Mesenchymal stem cell (in vitro differentiated cells and primary cell): ENCODE measurements at regions not wholly inside any gene's neighbourhood (a gene's known extent, or its start where the extent isn't known, plus 50 kb on each side); places are given as distances from the start of the nearest gene placed in this dataset.

Experiments used
- DNase-seq: peaks from one replicate; pipeline ENCODE4 v3.0.0-alpha.2; 2013
- H2AFZ ChIP-seq: one replicate; pipeline ENCODE4 v1.6.1; 2013; ENCODE audit warnings: low read depth, mild to moderate bottlenecking, control low read depth, inconsistent platforms, low read length, moderate library complexity
- H2AK5ac ChIP-seq: 2 replicates; pipeline ENCODE4 v1.6.1; 2013; ENCODE audit warnings: low read length, moderate library complexity, mild to moderate bottlenecking, inconsistent platforms; ENCODE audit not compliant: severe bottlenecking
- H2BK120ac ChIP-seq: one replicate; pipeline ENCODE4 v1.6.1; 2013; ENCODE audit warnings: low read depth, mild to moderate bottlenecking, inconsistent platforms, low read length, moderate library complexity
- H2BK12ac ChIP-seq, 2 experiments: one replicate each; pipeline ENCODE4 v1.6.1; 2013; ENCODE audit warnings: inconsistent platforms in 2 of 2, low read length in 2 of 2, mild to moderate bottlenecking in 2 of 2, moderate library complexity in 2 of 2, control low read depth in 1 of 2
- H2BK15ac ChIP-seq: one replicate; pipeline ENCODE4 v1.6.1; 2013; ENCODE audit warnings: mild to moderate bottlenecking, low read depth, inconsistent platforms; ENCODE audit not compliant: poor library complexity, severe bottlenecking
- H2BK5ac ChIP-seq: 2 replicates; pipeline ENCODE4 v1.6.1; 2013; ENCODE audit warnings: low read depth, mild to moderate bottlenecking, low read length, control low read depth, inconsistent platforms; ENCODE audit not compliant: poor library complexity, severe bottlenecking
- H3K14ac ChIP-seq, 2 experiments: one replicate each; pipeline ENCODE4 v1.6.1; 2013; ENCODE audit warnings: inconsistent platforms in 2 of 2, low read length in 2 of 2, control low read depth in 1 of 2, mild to moderate bottlenecking in 1 of 2, moderate library complexity in 1 of 2
- H3K18ac ChIP-seq, 2 experiments: one replicate each; pipeline ENCODE4 v1.6.1; 2013; ENCODE audit warnings: inconsistent platforms in 2 of 2, low read length in 2 of 2, control low read depth in 1 of 2, low read depth in 1 of 2, mild to moderate bottlenecking in 1 of 2
- H3K23ac ChIP-seq, 2 experiments: one replicate each; pipeline ENCODE4 v1.6.1; 2013; ENCODE audit warnings: inconsistent platforms in 2 of 2, low read length in 2 of 2, mild to moderate bottlenecking in 2 of 2, moderate library complexity in 2 of 2, control low read depth in 1 of 2
- H3K27ac ChIP-seq: 2 replicates; pipeline ENCODE4 v1.5.1; 2013; ENCODE audit warnings: mild to moderate bottlenecking, moderate library complexity, low read length, control low read depth, inconsistent platforms; ENCODE audit not compliant: poor library complexity, severe bottlenecking
- H3K27me3 ChIP-seq, 2 experiments: 2 replicates each; pipeline versions ENCODE4 v1.6.1 to v1.7.0; 2013; ENCODE audit warnings: low read length in 2 of 2, mild to moderate bottlenecking in 2 of 2, moderate library complexity in 2 of 2, control low read depth in 1 of 2, inconsistent platforms in 1 of 2; ENCODE audit not compliant: control insufficient read depth in 1 of 2, insufficient read depth in 1 of 2
- H3K36me3 ChIP-seq, 2 experiments: 2 replicates each; pipeline versions ENCODE4 v1.6.1 to v1.7.0; 2013; ENCODE audit warnings: low read length in 2 of 2, control low read depth in 1 of 2, inconsistent platforms in 1 of 2, low read depth in 1 of 2, mild to moderate bottlenecking in 1 of 2; ENCODE audit not compliant: insufficient read depth in 2 of 2, control insufficient read depth in 1 of 2
- H3K4ac ChIP-seq, 2 experiments: one replicate each; pipeline ENCODE4 v1.6.1; 2013; ENCODE audit warnings: inconsistent platforms in 2 of 2, low read length in 2 of 2, mild to moderate bottlenecking in 2 of 2, moderate library complexity in 2 of 2, control low read depth in 1 of 2, low read depth in 1 of 2
- H3K4me1 ChIP-seq: 2 replicates; pipeline ENCODE4 v1.6.1; 2013; ENCODE audit warnings: low read depth, low read length, control low read depth; ENCODE audit not compliant: control insufficient read depth, insufficient read depth
- H3K4me2 ChIP-seq: 2 replicates; pipeline ENCODE4 v1.6.1; 2013; ENCODE audit warnings: low read length, mild to moderate bottlenecking, inconsistent platforms; ENCODE audit not compliant: poor library complexity, severe bottlenecking
- H3K4me3 ChIP-seq, 2 experiments: 2 replicates each; pipeline versions ENCODE4 v1.5.1 to v1.7.0; 2013; ENCODE audit warnings: low read length in 2 of 2, mild to moderate bottlenecking in 2 of 2, control low read depth in 1 of 2, low read depth in 1 of 2; ENCODE audit not compliant: insufficient read depth in 1 of 2
- H3K79me1 ChIP-seq: replicated peaks from 2 replicates; pipeline ENCODE4 v1.6.1; 2013; ENCODE audit warnings: mild to moderate bottlenecking, control low read depth, low read length, inconsistent platforms; ENCODE audit not compliant: poor library complexity, severe bottlenecking
- H3K9ac ChIP-seq: 2 replicates; pipeline ENCODE4 v1.7.0; 2013; ENCODE audit warnings: mild to moderate bottlenecking, low read length, moderate library complexity
- H3K9me3 ChIP-seq: 2 replicates; pipeline ENCODE4 v1.7.0; 2013; ENCODE audit warnings: mild to moderate bottlenecking, low read length; ENCODE audit not compliant: control insufficient read depth
- H4K8ac ChIP-seq: one replicate; pipeline ENCODE4 v1.6.1; 2013; ENCODE audit warnings: inconsistent platforms, mild to moderate bottlenecking, low read length, moderate library complexity
- H4K91ac ChIP-seq: one replicate; pipeline ENCODE4 v1.6.1; 2013; ENCODE audit warnings: mild to moderate bottlenecking, low read length, inconsistent platforms
- WGBS: methylation state at CpG from one replicate; pipeline ENCODE4 v1.1.7; 2013; ENCODE audit warnings: mixed read lengths; 5-methylcytosine and 5-hydroxymethylcytosine counted together

DNA sequence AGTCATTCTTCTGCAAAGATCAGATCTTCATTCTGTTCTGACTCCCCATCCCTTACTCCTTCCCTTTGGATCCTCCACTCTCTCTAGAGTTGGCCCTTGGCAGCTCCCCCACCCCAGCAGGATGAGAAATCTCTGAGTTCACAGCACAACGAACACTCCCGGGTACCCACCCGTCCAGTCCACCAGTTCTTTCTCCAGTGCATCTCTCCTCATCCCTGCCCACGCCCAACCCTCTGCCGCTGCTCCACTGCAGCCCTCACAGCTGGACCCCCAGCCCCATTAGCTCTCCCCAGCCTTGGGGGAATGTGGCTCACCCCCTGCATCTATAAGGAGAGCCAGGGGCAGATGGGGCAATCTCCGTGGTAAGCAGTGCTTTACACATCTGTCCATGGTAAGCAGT is 125.7 kb downstream of the MATN1 start:
- H2AK5ac ChIP-seq: no peak overlapping the region
- no peak for DNase-seq
- peaks cover 9 to 48% of the 10 kb centered on the region in 2 experiments for H3K27me3 ChIP-seq
- no peak overlapping the region for H3K23ac ChIP-seq
- no peak overlapping the region for H2BK120ac ChIP-seq
- H3K4me2 ChIP-seq: no peak overlapping the region
- no peak overlapping the region for H4K8ac ChIP-seq
- no peaks in the 10 kb centered on the region for H3K79me1 ChIP-seq
- no peak overlapping the region for H3K14ac ChIP-seq
- H3K9ac ChIP-seq: no peak overlapping the region
- no peak overlapping the region for H3K18ac ChIP-seq
- no peak overlapping the region for H3K4ac ChIP-seq
- 81% methylated on average over 6 of the region's 6 CpGs for WGBS
- no peaks in the 10 kb centered on the region for H3K9me3 ChIP-seq
- no peak overlapping the region for H4K91ac ChIP-seq
- H3K4me1 ChIP-seq: no peaks in the 10 kb centered on the region
- H2BK15ac ChIP-seq: no peak overlapping the region
- no peak overlapping the region for H3K4me3 ChIP-seq
- no peaks in the 10 kb centered on the region for H3K36me3 ChIP-seq
- no peak overlapping the region for H2BK5ac ChIP-seq
- no peak overlapping the region for H2AFZ ChIP-seq
- H3K27ac ChIP-seq: no peak overlapping the region
- H2BK12ac ChIP-seq: no peak overlapping the region

DNA sequence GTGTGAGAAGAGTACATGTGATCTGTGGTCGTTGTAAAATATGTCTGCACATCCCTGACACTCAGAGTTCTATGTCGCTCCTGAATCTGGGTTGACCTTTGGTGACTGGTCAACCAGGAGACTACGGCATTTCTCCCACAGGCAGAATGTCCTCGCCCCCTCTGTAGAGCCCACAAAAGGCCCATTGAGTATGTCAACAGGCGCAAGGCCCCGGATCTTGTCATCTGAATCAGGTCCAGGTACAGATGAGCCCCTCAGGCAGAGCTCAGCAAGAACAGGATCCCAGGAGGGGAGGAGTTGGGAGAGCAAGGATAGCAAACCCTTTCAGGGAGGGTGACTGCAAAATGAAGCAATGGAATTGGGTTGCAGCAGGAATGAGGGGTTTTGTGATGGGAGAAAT is 126.5 kb downstream of the MATN1 start:
- Histone ChIP-seq H4K8ac (no peak overlapping the region), H3K27ac (no peak overlapping the region), H2BK5ac (no peak overlapping the region), H3K9ac (no peak overlapping the region), H3K4me2 (no peak overlapping the region), H3K18ac (no peak overlapping the region), H2AK5ac (no peak overlapping the region), H3K4ac (no peak overlapping the region), H3K27me3 (peaks cover 9 to 48% of the 10 kb centered on the region in 2 experiments), H3K36me3 (no peaks in the 10 kb centered on the region), H2BK120ac (no peak overlapping the region), H3K4me3 (no peak overlapping the region), H4K91ac (no peak overlapping the region), H3K4me1 (no peaks in the 10 kb centered on the region), H3K23ac (no peak overlapping the region), H3K14ac (no peak overlapping the region), H2BK15ac (no peak overlapping the region), H2BK12ac (no peak overlapping the region), H2AFZ (no peak overlapping the region), H3K79me1 (no peaks in the 10 kb centered on the region), H3K9me3 (no peaks in the 10 kb centered on the region)
- DNase-seq: no peak
- 82% methylated on average over 6 of the region's 6 CpGs for WGBS

DNA sequence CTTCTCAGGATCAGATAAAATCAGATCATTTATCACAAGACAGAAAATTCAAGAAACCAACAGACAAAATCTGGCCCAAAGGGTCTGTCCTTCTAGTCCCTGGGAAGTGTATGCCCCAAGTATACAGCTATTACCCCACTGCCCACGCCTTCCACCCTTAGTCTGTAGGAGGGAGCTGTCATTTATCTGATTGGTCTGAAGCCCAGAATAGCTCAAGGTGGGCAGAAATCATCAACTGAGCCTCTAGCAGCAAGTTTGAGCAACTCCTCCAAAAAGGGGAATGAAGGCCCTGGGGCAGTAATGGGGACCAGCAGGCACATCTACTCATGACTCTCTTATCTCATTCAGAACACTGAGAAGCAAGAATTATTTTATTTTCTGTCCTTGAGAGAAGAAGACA is 126.9 kb downstream of the MATN1 start:
- H3K23ac ChIP-seq: no peak overlapping the region

DNA sequence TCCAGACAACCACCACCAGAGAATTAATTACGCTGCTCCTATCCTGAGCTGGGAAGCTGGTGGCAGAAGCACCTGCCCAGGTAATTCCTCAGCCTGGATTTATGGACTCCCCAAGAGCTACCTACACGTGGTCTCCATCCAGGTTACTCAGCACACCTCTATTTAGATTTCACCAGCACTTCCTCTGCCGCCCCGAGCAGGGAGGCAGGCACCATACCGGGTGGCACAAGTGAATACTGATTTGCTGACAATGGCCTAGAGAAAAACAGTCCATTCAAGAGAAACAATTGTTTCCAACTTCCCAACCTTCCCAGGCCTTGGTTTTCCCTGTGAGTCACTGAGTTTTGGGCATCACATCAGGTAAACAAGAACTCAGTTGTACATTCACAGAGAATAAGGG is 134.3 kb downstream of the MATN1 start:
- no peak overlapping the region for H2AK5ac ChIP-seq
- no peak for DNase-seq
- no peak overlapping the region for H2AFZ ChIP-seq
- peaks cover 0 to 5% of the 10 kb centered on the region in 2 experiments for H3K27me3 ChIP-seq
- H2BK5ac ChIP-seq: no peak overlapping the region
- H3K4ac ChIP-seq: no peak overlapping the region
- no peaks in the 10 kb centered on the region for H3K4me1 ChIP-seq
- H4K91ac ChIP-seq: no peak overlapping the region
- H3K23ac ChIP-seq: no peak overlapping the region
- no peak overlapping the region for H2BK12ac ChIP-seq
- H3K14ac ChIP-seq: no peak overlapping the region
- H2BK15ac ChIP-seq: no peak overlapping the region
- no peaks in the 10 kb centered on the region for H3K9me3 ChIP-seq
- H3K18ac ChIP-seq: no peak overlapping the region
- no peak overlapping the region for H3K27ac ChIP-seq
- no peak overlapping the region for H4K8ac ChIP-seq
- no peak overlapping the region for H2BK120ac ChIP-seq
- no peaks in the 10 kb centered on the region for H3K36me3 ChIP-seq
- H3K9ac ChIP-seq: no peak overlapping the region
- no peaks in the 10 kb centered on the region for H3K79me1 ChIP-seq
- no peak overlapping the region for H3K4me3 ChIP-seq
- H3K4me2 ChIP-seq: no peak overlapping the region
- WGBS: 50% methylated on average over 5 of the region's 5 CpGs

More for the DNA sequence above, 126.9 kb downstream of the MATN1 start:
- H2BK12ac ChIP-seq: no peak overlapping the region
- H3K4ac ChIP-seq: no peak overlapping the region
- no peak overlapping the region for H4K91ac ChIP-seq
- no peak overlapping the region for H3K27ac ChIP-seq
- H2BK15ac ChIP-seq: no peak overlapping the region
- no peaks in the 10 kb centered on the region for H3K9me3 ChIP-seq
- H3K4me3 ChIP-seq: no peak overlapping the region
- H2AFZ ChIP-seq: no peak overlapping the region
- H3K4me1 ChIP-seq: no peaks in the 10 kb centered on the region
- no peak for DNase-seq
- no peak overlapping the region for H3K9ac ChIP-seq
- 20% methylated on average over 1 of the region's 1 CpG for WGBS
- no peak overlapping the region for H3K18ac ChIP-seq
- H3K4me2 ChIP-seq: no peak overlapping the region
- no peak overlapping the region for H2BK120ac ChIP-seq
- no peak overlapping the region for H2AK5ac ChIP-seq
- H2BK5ac ChIP-seq: no peak overlapping the region
- H3K14ac ChIP-seq: no peak overlapping the region
- no peaks in the 10 kb centered on the region for H3K36me3 ChIP-seq
- no peaks in the 10 kb centered on the region for H3K79me1 ChIP-seq
- H4K8ac ChIP-seq: no peak overlapping the region
- peaks cover 9 to 48% of the 10 kb centered on the region in 2 experiments for H3K27me3 ChIP-seq
